HepG2 (cell line): ENCODE measurements at regions not wholly inside any gene's neighbourhood (a gene's known extent, or its start where the extent isn't known, plus 50 kb on each side); places are given as distances from the start of the nearest gene placed in this dataset.

Experiments
- EP300 ChIP-seq, 3 experiments: sonication (generic) in 1 of 3; formaldehyde crosslinking in 1 of 3; IDR thresholded peaks; 2 replicates each; pipeline versions ENCODE4 v1.5.1 to v1.6.1; 2011 to 2020; ENCODE audit warnings: low read depth in 2 of 3, low read length in 2 of 3, borderline replicate concordance in 1 of 3, improper control_type of control experiment in 1 of 3, mild to moderate bottlenecking in 1 of 3, missing genetic modification reagents in 1 of 3, moderate library complexity in 1 of 3
- RAD51 ChIP-seq: fragments of 450-650 bp; IDR thresholded peaks from 2 replicates; pipeline ENCODE4 v1.6.1; 2016; ENCODE audit warnings: borderline replicate concordance

DNA sequence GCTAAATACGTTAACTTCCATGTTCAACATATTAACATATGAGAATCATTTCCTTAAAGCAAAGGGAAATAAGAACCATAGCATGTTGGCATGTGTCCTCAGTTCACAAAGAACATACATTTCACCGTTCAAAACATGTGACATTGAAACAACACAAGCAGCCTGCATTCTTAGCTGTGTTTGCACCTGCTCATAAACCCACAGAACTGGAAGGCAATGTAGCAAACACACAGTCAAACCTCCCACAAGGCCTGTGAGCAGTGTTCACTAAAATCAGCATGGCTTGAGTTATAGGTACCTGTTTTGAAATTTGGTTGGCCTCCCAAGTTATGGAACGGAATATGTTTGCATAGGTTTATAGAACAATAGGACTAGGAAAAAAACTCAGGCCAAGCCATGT lies 504.9 kb upstream of the AMELY start:
- no peak for TF ChIP-seq EP300 (IDR thresholded peaks at IDR 0.05; ENCODE audit: low read depth in 2 of 2, low read length in 2 of 2)
- no peak for TF ChIP-seq EP300 (CRISPR knock-in tag; IDR thresholded peaks at IDR 0.05; ENCODE audit: borderline replicate concordance)
- no peak for TF ChIP-seq RAD51
